H9 (cell line): ENCODE measurements at regions not wholly inside any gene's neighbourhood (a gene's known extent, or its start where the extent isn't known, plus 50 kb on each side); places are given as distances from the start of the nearest gene placed in this dataset.

Source experiments
- DNase-seq: peaks from one replicate; pipeline ENCODE4 v3.0.0-alpha.2; 2017
- H2AFZ ChIP-seq: one replicate; pipeline ENCODE4 v1.6.1; 2013; ENCODE audit warnings: mild to moderate bottlenecking, low read length, control low read depth, moderate library complexity
- H2AK5ac ChIP-seq: 2 replicates; pipeline ENCODE4 v1.6.1; 2013; ENCODE audit warnings: low read length, control low read depth, mixed read lengths; ENCODE audit not compliant: insufficient read length
- H2BK120ac ChIP-seq: one replicate; pipeline ENCODE4 v1.6.1; 2013; ENCODE audit warnings: low read depth, mild to moderate bottlenecking, low read length, control low read depth, inconsistent platforms; ENCODE audit not compliant: poor library complexity, severe bottlenecking
- H2BK12ac ChIP-seq: 2 replicates; pipeline ENCODE4 v1.6.1; 2013; ENCODE audit warnings: low read length, control low read depth, mixed read lengths, low read depth; ENCODE audit not compliant: insufficient read length
- H2BK15ac ChIP-seq: 2 replicates; pipeline ENCODE4 v1.6.1; 2013; ENCODE audit warnings: low read depth, low read length, control low read depth
- H2BK20ac ChIP-seq: one replicate; pipeline ENCODE4 v1.6.1; 2013; ENCODE audit warnings: low read depth, mild to moderate bottlenecking, low read length, control low read depth, inconsistent platforms; ENCODE audit not compliant: poor library complexity, severe bottlenecking
- H2BK5ac ChIP-seq: 2 replicates; pipeline ENCODE4 v1.6.1; 2013; ENCODE audit warnings: low read length, control low read depth, mixed read lengths; ENCODE audit not compliant: insufficient read length
- H3K14ac ChIP-seq: 2 replicates; pipeline ENCODE4 v1.6.1; 2013; ENCODE audit warnings: low read length, control low read depth; ENCODE audit not compliant: insufficient read depth
- H3K18ac ChIP-seq: 2 replicates; pipeline ENCODE4 v1.6.1; 2013; ENCODE audit warnings: low read depth, mild to moderate bottlenecking, mixed read lengths, low read length, control low read depth; ENCODE audit not compliant: insufficient read length
- H3K23ac ChIP-seq: 2 replicates; pipeline ENCODE4 v1.6.1; 2013; ENCODE audit warnings: low read length, control low read depth, mixed read lengths, low read depth; ENCODE audit not compliant: insufficient read length
- H3K23me2 ChIP-seq: 2 replicates; pipeline ENCODE4 v1.6.1; 2013; ENCODE audit warnings: low read depth, mild to moderate bottlenecking, mixed read lengths, low read length, control low read depth; ENCODE audit not compliant: insufficient read length, poor library complexity, severe bottlenecking
- H3K27ac ChIP-seq: 2 replicates; pipeline ENCODE4 v1.5.1; 2013; ENCODE audit warnings: low read length, control low read depth, mixed read lengths, low read depth; ENCODE audit not compliant: insufficient read length
- H3K27me3 ChIP-seq: 2 replicates; pipeline ENCODE4 v1.6.1; 2013; ENCODE audit warnings: low read length, control low read depth, inconsistent platforms; ENCODE audit not compliant: insufficient read depth
- H3K4ac ChIP-seq: 2 replicates; pipeline ENCODE4 v1.6.1; 2013; ENCODE audit warnings: low read depth, mild to moderate bottlenecking, control low read depth, inconsistent platforms, low read length, moderate library complexity
- H3K4me1 ChIP-seq: 2 replicates; pipeline ENCODE4 v1.6.1; 2013; ENCODE audit warnings: low read length, control low read depth, inconsistent platforms; ENCODE audit not compliant: insufficient read depth
- H3K4me2 ChIP-seq: 2 replicates; pipeline ENCODE4 v1.6.1; 2013; ENCODE audit warnings: low read length, control low read depth, mixed read lengths; ENCODE audit not compliant: insufficient read length, insufficient read depth
- H3K56ac ChIP-seq: 2 replicates; pipeline ENCODE4 v1.6.1; 2013; ENCODE audit warnings: low read depth, mild to moderate bottlenecking, mixed read lengths, low read length, control low read depth; ENCODE audit not compliant: insufficient read length
- H3K79me1 ChIP-seq: 2 replicates; pipeline ENCODE4 v1.6.1; 2013; ENCODE audit warnings: low read depth, mild to moderate bottlenecking, moderate library complexity, low read length, control low read depth, inconsistent platforms; ENCODE audit not compliant: insufficient read depth, poor library complexity, severe bottlenecking
- H3K79me2 ChIP-seq: 2 replicates; pipeline ENCODE4 v1.6.1; 2013; ENCODE audit warnings: low read length, control low read depth, inconsistent platforms; ENCODE audit not compliant: insufficient read depth
- H3K9ac ChIP-seq: 2 replicates; pipeline ENCODE4 v1.6.1; 2013; ENCODE audit warnings: low read length, control low read depth, mixed read lengths; ENCODE audit not compliant: insufficient read length; ENCODE audit errors: extremely low read depth
- H3K9me3 ChIP-seq: one replicate; pipeline ENCODE4 v1.6.1; 2013; ENCODE audit warnings: low read depth, low read length, inconsistent platforms; ENCODE audit not compliant: control insufficient read depth
- H3T11ph ChIP-seq: one replicate; pipeline ENCODE4 v1.6.1; 2013; ENCODE audit warnings: mild to moderate bottlenecking, low read length, control low read depth, inconsistent platforms
- H4K20me1 ChIP-seq: one replicate; pipeline ENCODE4 v1.6.1; 2013; ENCODE audit not compliant: control insufficient read depth, insufficient read length, insufficient read depth
- H4K5ac ChIP-seq: 2 replicates; pipeline ENCODE4 v1.6.1; 2013; ENCODE audit warnings: low read depth, mild to moderate bottlenecking, mixed read lengths, low read length, control low read depth; ENCODE audit not compliant: insufficient read length
- H4K8ac ChIP-seq: replicated peaks from 2 replicates; pipeline ENCODE4 v1.6.1; 2013; ENCODE audit warnings: low read length, control low read depth, mixed read lengths, low read depth; ENCODE audit not compliant: insufficient read length
- H4K91ac ChIP-seq: 2 replicates; pipeline ENCODE4 v1.6.1; 2013; ENCODE audit warnings: low read depth, mild to moderate bottlenecking, moderate library complexity, mixed read lengths, low read length, control low read depth; ENCODE audit not compliant: insufficient read length
- H3K27ac Mint-ChIP-seq, 3 experiments: 2 replicates in 2 of 3; 3 replicates in 1 of 3; pipeline ENCODE4 v1.8.0; 2020 to 2021; ENCODE audit warnings: mixed read lengths in 3 of 3, mild to moderate bottlenecking in 1 of 3, moderate library complexity in 1 of 3
- H3K27me3 Mint-ChIP-seq: 2 replicates; pipeline ENCODE4 v1.8.0; 2021; ENCODE audit warnings: low read depth, mild to moderate bottlenecking, moderate library complexity, mixed read lengths
- H3K36me3 Mint-ChIP-seq, 3 experiments: 2 replicates in 2 of 3; 3 replicates in 1 of 3; pipeline ENCODE4 v1.8.0; 2020 to 2021; ENCODE audit warnings: low read depth in 3 of 3, mixed read lengths in 3 of 3; ENCODE audit not compliant: insufficient read depth in 1 of 3
- H3K4me1 Mint-ChIP-seq, 2 experiments: 2 replicates each; pipeline ENCODE4 v1.8.0; 2020; ENCODE audit warnings: mixed read lengths in 2 of 2
- H3K4me3 Mint-ChIP-seq, 2 experiments: 2 replicates in 1 of 2; 3 replicates in 1 of 2; pipeline ENCODE4 v1.8.0; 2020 to 2021; ENCODE audit warnings: mild to moderate bottlenecking in 2 of 2, mixed read lengths in 2 of 2, moderate library complexity in 1 of 2
- H3K9me3 Mint-ChIP-seq, 2 experiments: 2 replicates in 1 of 2; 3 replicates in 1 of 2; pipeline ENCODE4 v1.8.0; 2020; ENCODE audit warnings: mild to moderate bottlenecking in 2 of 2, mixed read lengths in 2 of 2, moderate library complexity in 1 of 2
- CTCF ChIP-seq: fragments of 200-600 bp; sonication (generic); conservative IDR thresholded peaks from 3 replicates; pipeline ENCODE4 v1.8.0; 2021; ENCODE audit warnings: antibody characterized with exemption, mild to moderate bottlenecking
- WGBS: extraction: QIAGEN DNeasy Blood & Tissue Kit; methylation state at CpG from one replicate; pipeline ENCODE4 v1.1.7; 2013; ENCODE audit warnings: missing lambda C conversion rate, low lambda C conversion rate, mixed read lengths; ENCODE audit not compliant: insufficient read length; ENCODE audit errors: extremely low coverage; 5-methylcytosine and 5-hydroxymethylcytosine counted together

GRCh38 chr10:83994325-83994724, 145.0 kb upstream of the GHITM start:
- Histone ChIP-seq H3K27me3 (no peaks in the 10 kb centered on the region), H3K18ac (no peak overlapping the region), H3T11ph (no peak overlapping the region), H3K27ac (no peak overlapping the region), H3K4me1 (no peaks in the 10 kb centered on the region), H3K56ac (no peak overlapping the region), H3K23me2 (no peaks in the 10 kb centered on the region), H3K23ac (no peak overlapping the region), H3K4ac (no peak overlapping the region), H2BK12ac (no peak overlapping the region), H2BK20ac (no peak overlapping the region), H3K4me2 (no peak overlapping the region), H4K20me1 (no peaks in the 10 kb centered on the region), H3K9me3 (no peaks in the 10 kb centered on the region), H4K5ac (no peak overlapping the region), H2AK5ac (no peak overlapping the region), H2BK120ac (no peak overlapping the region), H2AFZ (no peak overlapping the region), H3K14ac (no peak overlapping the region), H3K79me2 (no peaks in the 10 kb centered on the region), H4K8ac (no peak overlapping the region), H3K79me1 (no peaks in the 10 kb centered on the region), H3K9ac (no peak overlapping the region), H2BK5ac (no peak overlapping the region), H2BK15ac (no peak overlapping the region), H4K91ac (no peak overlapping the region)
- no CpG with 5 or more reads among the region's 3 CpGs for WGBS
- DNase-seq = no peak
- peaks cover 3 to 4% of the 10 kb centered on the region in 2 experiments; a peak in 3 of 4 replicates for H3K4me1 Mint-ChIP-seq
- H3K36me3 Mint-ChIP-seq = no peaks in the 10 kb centered on the region
- no peak overlapping the region for H3K4me3 Mint-ChIP-seq
- no peaks in the 10 kb centered on the region for H3K9me3 Mint-ChIP-seq
- H3K27ac Mint-ChIP-seq = no peak overlapping the region
- TF ChIP-seq CTCF = no peak
- H3K27me3 Mint-ChIP-seq = peaks cover 3% of the 10 kb centered on the region
